HCT116 (cell line): ENCODE measurements at regions not wholly inside any gene's neighbourhood (a gene's known extent, or its start where the extent isn't known, plus 50 kb on each side); places are given as distances from the start of the nearest gene placed in this dataset.

ENCODE experiments used
- ATAC-seq: fragments of 200-7000 bp; cut with Tn5 transposase; 2 replicates; pipeline ENCODE4 v1.9.1; 2020; ENCODE audit warnings: mild to moderate bottlenecking, moderate library complexity
- BruUV-seq: library from RNA; stranded (reverse); fragments of 400-500 nt; replicated peaks from 2 replicates; lab custom pipeline; 2021; lab: Mats Ljungman, UMichigan
- CTCF ChIA-PET: fragments of 300-600 bp; sonication (Branson Sonifier 250); formaldehyde crosslinking; loops from one replicate; lab custom pipeline; 2021; ENCODE audit warnings: antibody characterized with exemption; lab: Charles Lee
- POLR2A ChIA-PET: fragments of 300-600, 350-600 bp; sonication (Branson Sonifier 250); formaldehyde crosslinking; loops from one replicate; lab custom pipeline; 2021; ENCODE audit warnings: antibody characterized with exemption; lab: Charles Lee
- RAD21 ChIA-PET, 2 experiments: fragments of 300-600 bp; sonication (Branson Sonifier 250); formaldehyde crosslinking; loops; one replicate each; lab custom pipeline; 2023; ENCODE audit warnings: low total read pairs in 2 of 2; ENCODE audit not compliant: uncharacterized antibody in 2 of 2, unreplicated experiment in 2 of 2, low non-redundant PET in 1 of 2; lab: Charles Lee
- DNase-seq: peaks from one replicate; pipeline ENCODE4 v3.0.0-alpha.2; 2010; ENCODE audit warnings: low read depth, low spot score
- H2AFZ ChIP-seq: fragments of 200-600 bp; shearing (Covaris generic), sonication (generic); 2 replicates; pipeline ENCODE4 v1.6.1; 2017; ENCODE audit warnings: low read depth, mixed run types, mixed read lengths, antibody characterized with exemption, low read length; ENCODE audit not compliant: poor library complexity, severe bottlenecking
- H3K27ac ChIP-seq: 2 replicates; pipeline ENCODE4 v1.5.1; 2012; ENCODE audit warnings: low read depth, low read length
- H3K27me3 ChIP-seq: fragments of 200-600 bp; sonication (generic); 2 replicates; pipeline ENCODE4 v1.6.1; 2016; ENCODE audit warnings: mixed run types, low read length, mixed read lengths; ENCODE audit not compliant: insufficient read depth
- H3K36me3 ChIP-seq, 2 experiments: fragments of 200-500 bp in 1 of 2; fragments of 200-600 bp in 1 of 2; sonication (Bioruptor generic) in 1 of 2; sonication (generic) in 1 of 2; 2 replicates each; pipeline versions ENCODE4 v1.5.1 to v1.6.1; 2014 to 2016; ENCODE audit warnings: low read length in 2 of 2, inconsistent platforms in 1 of 2, mixed read lengths in 1 of 2, mixed run types in 1 of 2; ENCODE audit not compliant: insufficient read depth in 2 of 2, control insufficient read depth in 1 of 2
- H3K4me1 ChIP-seq, 2 experiments: fragments of 200-600 bp in 1 of 2; sonication (generic) in 1 of 2; 2 replicates each; pipeline versions ENCODE4 v1.5.1 to v1.6.1; 2012 to 2017; ENCODE audit warnings: low read length in 2 of 2, inconsistent platforms in 1 of 2, mild to moderate bottlenecking in 1 of 2, mixed read lengths in 1 of 2, mixed run types in 1 of 2, moderate library complexity in 1 of 2; ENCODE audit not compliant: insufficient read depth in 2 of 2, control insufficient read depth in 1 of 2
- H3K4me2 ChIP-seq: fragments of 200-600 bp; sonication (generic); 2 replicates; pipeline ENCODE4 v1.6.1; 2017; ENCODE audit warnings: mixed run types, low read length, mixed read lengths
- H3K4me3 ChIP-seq, 2 experiments: fragments of 200-600 bp in 1 of 2; sonication (generic) in 1 of 2; replicated peaks in 1 of 2; 2 replicates each; pipeline ENCODE4 v1.5.1; 2011 to 2016; ENCODE audit warnings: low read length in 2 of 2, control low read depth in 1 of 2, low read depth in 1 of 2, mild to moderate bottlenecking in 1 of 2, mixed read lengths in 1 of 2, mixed run types in 1 of 2
- H3K79me2 ChIP-seq: fragments of 200-600 bp; sonication (generic); 2 replicates; pipeline ENCODE4 v1.6.1; 2017; ENCODE audit warnings: mild to moderate bottlenecking, mixed run types, low read length, moderate library complexity, mixed read lengths; ENCODE audit not compliant: insufficient read depth
- H3K9ac ChIP-seq: fragments of 200-600 bp; sonication (generic); 2 replicates; pipeline ENCODE4 v1.6.1; 2016; ENCODE audit warnings: low read length, mixed read lengths
- H3K9me2 ChIP-seq: fragments of 200-600 bp; sonication (generic), shearing (Covaris generic); 2 replicates; pipeline ENCODE4 v1.6.1; 2017; ENCODE audit warnings: mixed run types, mild to moderate bottlenecking, moderate library complexity; ENCODE audit not compliant: insufficient read depth
- H3K9me3 ChIP-seq, 2 experiments: fragments of 200-500 bp in 1 of 2; fragments of 200-600 bp in 1 of 2; sonication (Bioruptor generic) in 1 of 2; sonication (generic) in 1 of 2; 2 replicates each; pipeline ENCODE4 v1.6.1; 2014 to 2017; ENCODE audit warnings: low read length in 2 of 2, mixed read lengths in 2 of 2, inconsistent platforms in 1 of 2, low read depth in 1 of 2, mild to moderate bottlenecking in 1 of 2, mixed run types in 1 of 2, moderate library complexity in 1 of 2; ENCODE audit not compliant: control insufficient read depth in 1 of 2, insufficient read depth in 1 of 2
- H4K20me1 ChIP-seq: fragments of 200-600 bp; sonication (generic), shearing (Covaris generic); 2 replicates; pipeline ENCODE4 v1.6.1; 2017; ENCODE audit warnings: mixed run types, mild to moderate bottlenecking, moderate library complexity; ENCODE audit not compliant: insufficient read depth
- CEBPB ChIP-seq: IDR thresholded peaks from 2 replicates; pipeline ENCODE4 v1.6.1; 2012; ENCODE audit warnings: low read depth
- intact Hi-C: fragments of 100-400 bp; cut with micrococcal nuclease; formaldehyde crosslinking; loops from 2 replicates; pipeline ENCODE4 v1.10.0; 2022
- TF ChIP-seq, protein P1 (sequence below): IDR thresholded peaks from 2 replicates; pipeline ENCODE4 v1.6.1; 2011; ENCODE audit warnings: mild to moderate bottlenecking, low read length, moderate library complexity; ENCODE audit not compliant: insufficient replicate concordance; ENCODE audit errors: extremely low read depth

DNA sequence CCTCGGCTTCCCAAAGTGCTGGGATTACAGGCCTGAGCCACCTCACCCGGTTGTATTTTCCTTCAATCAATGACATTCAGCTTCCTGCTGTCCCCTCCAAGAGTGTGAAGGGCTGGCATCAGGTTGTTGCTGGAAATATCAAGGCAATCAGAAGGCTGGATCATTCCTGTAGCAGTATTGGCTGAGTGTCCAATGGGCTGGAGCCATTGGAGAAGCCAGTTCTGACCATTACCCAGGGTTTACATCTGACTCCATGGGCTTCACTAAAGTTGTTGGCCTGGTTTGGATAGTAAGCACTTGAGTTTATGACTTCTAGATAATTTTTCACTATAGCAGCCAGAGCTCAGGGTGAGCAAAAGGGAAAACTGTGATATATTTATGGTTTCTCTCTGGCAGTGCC lies 137.0 kb downstream of the DLEU7 start:
- ChIA-PET POLR2A (no interaction called here), CTCF (no interaction called here), RAD21 (interaction anchor here in 1 of 2 experiments (0.7 kb wide), 1 partner anchor 620 kb away, joined by 7 read pairs; no protein-coding TSS in a partner anchor)
- no peaks in the 10 kb centered on the region for H3K27me3 ChIP-seq
- no peaks in the 10 kb centered on the region for H4K20me1 ChIP-seq
- no peak for TF ChIP-seq CEBPB
- TF ChIP-seq, protein P1, sequence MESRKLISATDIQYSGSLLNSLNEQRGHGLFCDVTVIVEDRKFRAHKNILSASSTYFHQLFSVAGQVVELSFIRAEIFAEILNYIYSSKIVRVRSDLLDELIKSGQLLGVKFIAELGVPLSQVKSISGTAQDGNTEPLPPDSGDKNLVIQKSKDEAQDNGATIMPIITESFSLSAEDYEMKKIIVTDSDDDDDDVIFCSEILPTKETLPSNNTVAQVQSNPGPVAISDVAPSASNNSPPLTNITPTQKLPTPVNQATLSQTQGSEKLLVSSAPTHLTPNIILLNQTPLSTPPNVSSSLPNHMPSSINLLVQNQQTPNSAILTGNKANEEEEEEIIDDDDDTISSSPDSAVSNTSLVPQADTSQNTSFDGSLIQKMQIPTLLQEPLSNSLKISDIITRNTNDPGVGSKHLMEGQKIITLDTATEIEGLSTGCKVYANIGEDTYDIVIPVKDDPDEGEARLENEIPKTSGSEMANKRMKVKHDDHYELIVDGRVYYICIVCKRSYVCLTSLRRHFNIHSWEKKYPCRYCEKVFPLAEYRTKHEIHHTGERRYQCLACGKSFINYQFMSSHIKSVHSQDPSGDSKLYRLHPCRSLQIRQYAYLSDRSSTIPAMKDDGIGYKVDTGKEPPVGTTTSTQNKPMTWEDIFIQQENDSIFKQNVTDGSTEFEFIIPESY, result no peak
- no peaks in the 10 kb centered on the region for H3K36me3 ChIP-seq
- no peak overlapping the region for H3K9ac ChIP-seq
- no peak for ATAC-seq
- H3K9me2 ChIP-seq, result no peaks in the 10 kb centered on the region
- DNase-seq, result no peak
- H3K4me3 ChIP-seq, result no peak overlapping the region
- H3K4me2 ChIP-seq, result no peak overlapping the region
- no peaks in the 10 kb centered on the region for H3K9me3 ChIP-seq
- H3K27ac ChIP-seq, result no peak overlapping the region
- intact Hi-C loops, result no loop called here
- no peaks in the 10 kb centered on the region for H3K4me1 ChIP-seq
- BruUV-seq, result no TSS peak
- H3K79me2 ChIP-seq, result no peaks in the 10 kb centered on the region
- H2AFZ ChIP-seq, result no peak overlapping the region

DNA sequence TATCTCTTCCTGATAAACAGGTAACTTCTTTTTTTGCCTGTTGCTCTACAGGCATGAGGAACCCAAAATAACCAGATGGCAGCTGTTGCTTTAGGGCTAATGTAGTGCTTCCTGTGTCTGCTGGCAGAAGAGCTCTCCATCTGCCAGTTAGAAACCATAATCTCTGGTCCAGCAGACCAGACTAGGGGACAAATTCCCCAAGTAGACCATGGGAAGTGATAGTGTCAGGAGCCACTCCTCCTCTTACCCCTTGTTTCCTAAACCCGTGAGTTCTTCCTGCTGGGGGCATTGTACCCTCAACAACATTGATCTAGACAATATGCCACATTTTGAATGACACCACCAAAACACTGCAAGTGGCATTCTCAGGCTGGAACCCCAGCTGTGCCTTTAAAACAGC lies 135.9 kb downstream of the DLEU7 start:
- Histone ChIP-seq H3K9me3 (no peaks in the 10 kb centered on the region), H3K4me3 (no peak overlapping the region), H2AFZ (no peak overlapping the region), H3K9me2 (no peaks in the 10 kb centered on the region), H3K9ac (no peak overlapping the region), H3K36me3 (no peaks in the 10 kb centered on the region), H3K4me2 (no peak overlapping the region), H3K27ac (no peak overlapping the region), H3K79me2 (no peaks in the 10 kb centered on the region), H4K20me1 (no peaks in the 10 kb centered on the region), H3K4me1 (no peaks in the 10 kb centered on the region), H3K27me3 (no peaks in the 10 kb centered on the region)
- intact Hi-C loops, result no loop called here
- no peak for ATAC-seq
- ChIA-PET CTCF (no interaction called here), RAD21 (no interaction called here), POLR2A (no interaction called here)
- BruUV-seq, result no TSS peak
- no peak for TF ChIP-seq CEBPB
- no peak for DNase-seq
